OCI-LY3 (cell line): ENCODE measurements at regions not wholly inside any gene's neighbourhood (a gene's known extent, or its start where the extent isn't known, plus 50 kb on each side); places are given as distances from the start of the nearest gene placed in this dataset.

ENCODE experiments used
- CTCF ChIP-seq: fragments of 200-600, 300-600 bp; sonication (generic); IDR thresholded peaks from 2 replicates; pipeline ENCODE4 v1.5.1; 2014; ENCODE audit warnings: antibody characterized with exemption, low read length, low read depth
- EZH2phosphoT487 ChIP-seq: fragments of 200-600 bp; shearing (Covaris generic); IDR thresholded peaks from 2 replicates; pipeline ENCODE4 v1.6.1; 2018; ENCODE audit warnings: antibody characterized with exemption, mixed run types, low read depth

DNA sequence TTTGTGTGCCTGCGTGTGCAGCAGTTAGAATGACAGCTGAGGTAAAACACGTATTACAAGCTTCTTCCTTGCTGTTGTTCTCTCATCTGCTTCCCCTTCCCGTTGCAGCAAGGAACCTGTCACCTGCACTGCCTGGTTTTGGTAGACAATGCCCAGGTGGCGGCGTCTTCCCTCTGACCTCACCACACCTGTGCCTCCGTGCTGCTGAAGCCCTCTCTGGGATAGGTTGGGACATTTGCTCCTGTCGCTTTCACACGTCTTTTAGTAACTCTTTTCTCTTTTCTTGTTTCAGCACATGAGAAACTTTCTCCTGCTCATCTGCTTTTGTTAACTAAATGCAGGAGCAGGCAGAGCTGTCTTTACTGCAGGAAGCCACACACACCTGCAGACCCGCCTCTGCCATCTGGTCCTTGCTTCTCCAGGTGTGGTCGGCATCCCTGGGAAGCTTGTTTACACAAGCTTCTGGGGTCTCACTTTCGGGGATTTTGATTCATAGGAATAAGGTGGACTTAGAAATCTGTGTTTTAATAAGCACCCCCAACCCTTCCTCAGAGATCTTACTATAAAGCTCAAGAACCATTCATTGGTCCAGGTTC lies 60.7 kb upstream of the EXOC6 start:
- TF ChIP-seq CTCF (no peak), EZH2phosphoT487 (no peak)
